Ramos (cell line): ENCODE measurements at regions not wholly inside any gene's neighbourhood (a gene's known extent, or its start where the extent isn't known, plus 50 kb on each side); places are given as distances from the start of the nearest gene placed in this dataset.

ENCODE experiments used
- in situ Hi-C: fragments of 300-500 bp; cut with MboI; formaldehyde crosslinking; loops from one replicate; pipeline ENCODE4 v1.14.3; 2022; ENCODE audit warnings: low sequenced_read_pairs; ENCODE audit not compliant: unreplicated experiment

DNA sequence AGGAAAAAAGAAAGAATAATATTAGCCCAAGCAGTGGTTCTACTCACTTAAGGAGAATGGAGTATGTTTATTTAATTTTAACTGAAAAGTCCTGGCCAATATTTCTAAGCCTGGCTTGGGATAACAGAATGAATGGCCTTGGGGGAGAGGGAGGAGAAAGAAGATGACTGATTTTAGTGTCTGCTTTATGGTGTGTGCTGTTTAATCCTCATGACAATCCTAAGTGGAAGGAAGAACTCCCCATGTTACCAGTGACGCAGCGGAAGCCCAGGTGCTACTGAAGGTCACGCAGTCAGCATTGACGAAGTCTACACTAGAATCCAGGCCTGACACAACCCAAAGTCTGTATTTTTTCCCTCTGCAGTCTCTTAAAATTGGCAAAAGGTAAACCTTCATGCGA is 50.5 kb downstream of the PALM2AKAP2 start:
- in situ Hi-C loops, result no loop called here

GRCh38 chr9:109831998-109832658 is 52.1 kb downstream of the PALM2AKAP2 start:
- in situ Hi-C loops, result no loop called here

DNA sequence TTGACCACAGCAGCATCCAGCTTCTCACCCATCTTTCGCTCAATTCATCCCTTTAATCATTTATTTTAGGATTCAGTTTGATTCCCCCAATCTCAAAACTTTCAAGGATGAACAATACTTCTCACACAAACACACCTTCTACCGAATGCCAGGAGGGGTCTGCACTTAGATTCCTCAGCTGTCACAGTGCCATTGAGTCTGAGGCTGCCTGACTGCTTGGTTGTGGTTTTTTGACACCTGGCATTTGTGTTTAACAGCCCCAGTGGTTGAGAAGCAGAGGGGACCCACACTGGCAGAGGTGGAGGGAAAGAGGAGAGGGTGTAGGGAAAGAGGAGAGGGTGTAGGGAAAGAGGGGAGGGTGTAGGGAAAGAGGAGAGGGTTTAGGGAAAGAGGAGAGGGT is 54.9 kb downstream of the PALM2AKAP2 start:
- in situ Hi-C loops, result no loop called here

DNA sequence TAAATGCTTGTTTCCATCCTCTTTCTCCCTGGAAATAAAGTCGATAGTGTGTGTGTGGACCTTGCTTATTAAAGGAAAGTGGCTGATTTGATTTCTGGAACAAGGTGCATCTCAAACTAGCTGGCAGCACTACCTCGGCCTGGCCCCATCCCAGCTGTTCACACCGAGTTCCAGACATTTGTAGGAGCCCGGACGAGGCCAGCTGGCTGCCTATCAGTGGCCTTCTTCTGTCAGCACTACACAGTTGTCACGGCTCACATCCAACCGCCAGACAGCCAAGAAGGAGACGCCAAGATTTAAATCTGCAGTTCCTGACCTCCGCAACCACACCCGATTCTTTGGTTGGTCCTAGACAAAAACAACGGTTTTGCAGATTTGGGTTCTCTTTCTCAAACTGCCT is 63.6 kb downstream of the PALM2AKAP2 start:
- in situ Hi-C loops, result no loop called here

GRCh38 chr9:109845226-109845625 is 65.2 kb downstream of the PALM2AKAP2 start:
- in situ Hi-C loops, result no loop called here

DNA sequence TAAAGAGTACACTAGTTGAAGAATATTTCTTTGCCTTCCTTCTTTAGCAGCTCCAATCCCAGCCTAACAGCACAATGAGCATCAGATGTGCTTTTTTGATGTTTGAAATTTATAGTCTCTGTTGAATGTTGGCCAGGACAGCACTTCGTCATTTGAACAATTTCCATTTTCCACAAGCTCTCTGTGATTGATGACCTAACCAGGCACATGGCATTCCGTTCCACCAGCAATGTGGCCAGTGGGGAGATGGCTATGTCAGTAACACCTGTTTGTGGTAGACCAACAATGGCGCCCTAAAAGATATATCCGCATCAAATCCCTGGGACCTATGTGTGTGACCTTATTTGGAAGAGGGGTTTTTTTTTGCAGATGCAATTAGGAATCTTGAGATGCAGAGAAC is 66.8 kb downstream of the PALM2AKAP2 start:
- in situ Hi-C loops, result no loop called here

- in situ Hi-C loops, result loop anchor here (25.0 kb wide), 1 partner anchor 735 kb away; the partner anchor contains the start of gene SVEP1
Measured at GRCh38 chr9:109852556-109852955, 72.6 kb downstream of the PALM2AKAP2 start.

- in situ Hi-C loops, result loop anchor here (25.0 kb wide), 1 partner anchor 732 kb away; the partner anchor contains the start of gene SVEP1
Measured at GRCh38 chr9:109855540-109855939, 75.5 kb downstream of the PALM2AKAP2 start.

DNA sequence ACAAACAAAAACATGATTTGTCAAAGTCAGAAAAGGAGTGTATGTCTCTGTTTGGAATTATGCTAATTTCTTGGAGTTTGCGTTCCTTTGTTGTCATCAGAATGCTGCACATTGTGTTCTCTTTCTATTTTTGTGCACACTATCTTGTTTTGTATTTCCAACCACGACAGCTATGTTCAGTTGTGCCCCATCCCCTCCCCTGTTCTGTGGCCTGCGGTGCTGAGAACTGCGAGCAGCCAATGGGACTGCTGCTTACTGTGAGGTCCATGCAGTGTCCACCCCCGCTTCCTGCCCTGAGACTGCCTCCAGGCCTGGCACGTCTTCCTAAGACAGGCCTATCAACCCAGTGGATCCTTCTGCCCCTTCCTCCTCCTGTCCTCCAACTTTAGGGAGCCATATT is 76.8 kb downstream of the PALM2AKAP2 start:
- in situ Hi-C loops, result loop anchor here (25.0 kb wide), 1 partner anchor 731 kb away; the partner anchor contains the start of gene SVEP1

DNA sequence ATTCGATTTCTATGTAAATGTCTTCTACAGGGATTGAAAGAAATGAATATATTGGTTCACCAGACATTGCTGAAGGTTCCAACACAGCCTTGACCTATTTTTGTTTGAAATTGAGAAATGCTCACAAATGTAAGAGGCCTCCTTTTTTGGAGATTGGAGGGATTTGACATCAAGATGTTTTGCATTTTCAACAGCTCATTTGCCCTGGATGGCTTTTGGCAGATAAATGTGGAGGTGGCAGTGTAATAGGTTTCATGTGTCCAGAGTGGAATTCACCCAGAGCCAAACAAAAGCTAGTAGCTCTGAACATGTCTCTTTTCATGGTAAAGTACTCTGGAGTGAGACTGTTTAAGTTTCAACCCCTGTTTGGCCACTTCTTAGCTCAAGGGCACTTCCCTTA is 77.3 kb downstream of the PALM2AKAP2 start:
- in situ Hi-C loops, result loop anchor here (25.0 kb wide), 1 partner anchor 730 kb away; the partner anchor contains the start of gene SVEP1

DNA sequence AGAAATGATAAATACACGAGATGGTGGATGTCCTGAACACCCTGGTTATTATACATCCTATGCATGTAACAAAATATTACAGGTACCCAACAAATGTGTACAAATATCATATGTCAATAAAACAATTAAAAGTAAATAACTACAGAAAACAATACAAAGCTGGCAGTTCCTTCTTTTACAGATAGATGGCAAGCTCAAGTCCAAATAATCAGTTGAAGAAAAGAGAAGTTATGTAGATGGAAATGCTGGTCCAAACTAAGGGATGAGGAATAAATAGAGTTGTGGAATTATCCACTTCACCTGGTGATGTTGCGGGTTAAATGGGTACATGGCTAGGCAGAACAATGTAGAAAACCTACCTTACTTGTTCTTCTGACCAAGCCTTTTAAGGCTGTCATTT is 79.4 kb downstream of the PALM2AKAP2 start:
- in situ Hi-C loops, result loop anchor here (25.0 kb wide), 1 partner anchor 728 kb away; the partner anchor contains the start of gene SVEP1

GRCh38 chr9:109860521-109860920 is 80.5 kb downstream of the PALM2AKAP2 start:
- in situ Hi-C loops, result loop anchor here (25.0 kb wide), 1 partner anchor 727 kb away; the partner anchor contains the start of gene SVEP1

DNA sequence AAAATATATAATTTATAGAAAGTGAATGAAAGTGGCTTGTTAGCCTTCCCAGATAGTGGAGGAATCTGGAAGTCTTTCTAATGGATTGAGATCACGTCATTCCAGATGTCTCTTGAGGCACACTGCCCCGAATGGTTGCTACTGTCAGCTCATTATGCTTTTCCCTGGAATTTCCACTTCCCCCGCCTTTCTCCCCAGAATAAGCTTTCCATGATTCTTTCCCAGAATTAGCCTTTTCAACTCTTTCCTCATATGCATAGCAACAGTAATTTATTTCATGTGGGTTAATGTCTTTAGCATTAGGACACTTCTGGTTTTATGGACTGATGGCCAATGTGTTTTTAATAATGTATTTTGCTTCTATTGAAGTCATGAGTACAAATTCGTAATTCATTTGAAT is 81.5 kb downstream of the PALM2AKAP2 start:
- in situ Hi-C loops, result loop anchor here (25.0 kb wide), 1 partner anchor 726 kb away; the partner anchor contains the start of gene SVEP1

DNA sequence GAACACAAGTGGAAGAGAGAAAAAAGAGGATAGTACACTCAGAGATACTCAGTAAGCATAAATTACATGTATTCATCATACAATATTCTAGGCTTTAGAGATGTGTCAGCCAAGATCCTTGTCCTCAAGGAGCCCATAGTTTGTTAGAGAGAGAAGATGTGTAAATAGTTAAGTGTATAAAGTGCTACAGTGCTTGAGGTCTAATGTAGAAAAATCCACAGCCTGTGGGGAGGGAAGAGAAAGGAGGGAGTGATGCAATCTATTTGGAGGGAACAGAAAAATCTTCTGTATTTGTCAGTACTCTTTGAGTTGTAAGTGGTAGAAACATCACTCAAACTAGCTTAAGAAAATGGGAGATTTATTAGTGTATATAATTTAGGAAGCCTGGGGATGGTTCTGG is 81.9 kb downstream of the PALM2AKAP2 start:
- in situ Hi-C loops, result loop anchor here (25.0 kb wide), 1 partner anchor 725 kb away; the partner anchor contains the start of gene SVEP1

GRCh38 chr9:109862452-109862851 is 82.5 kb downstream of the PALM2AKAP2 start:
- in situ Hi-C loops, result loop anchor here (25.0 kb wide), 1 partner anchor 725 kb away; the partner anchor contains the start of gene SVEP1

GRCh38 chr9:109863961-109864360 is 84.0 kb downstream of the PALM2AKAP2 start:
- in situ Hi-C loops, result loop anchor here (25.0 kb wide), 1 partner anchor 723 kb away; the partner anchor contains the start of gene SVEP1

DNA sequence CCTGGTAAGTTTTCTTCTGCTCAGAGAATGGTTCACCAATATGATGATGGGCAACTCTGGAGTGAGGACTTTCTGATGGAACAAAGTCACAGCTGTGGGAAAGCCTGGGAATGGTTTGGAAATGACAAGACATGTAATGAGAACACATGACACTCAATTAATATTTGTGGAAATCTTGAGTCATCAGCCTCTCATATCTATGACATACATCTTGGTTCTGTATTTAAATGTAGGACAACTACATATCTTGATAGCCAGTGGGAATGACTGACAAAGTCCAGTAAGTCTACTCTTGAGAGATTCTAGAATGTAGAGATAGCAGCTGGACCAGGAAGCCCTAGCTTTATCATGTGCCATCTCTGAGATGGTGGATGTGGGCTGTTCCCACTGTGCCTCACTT is 85.5 kb downstream of the PALM2AKAP2 start:
- in situ Hi-C loops, result loop anchor here (25.0 kb wide), 1 partner anchor 722 kb away; the partner anchor contains the start of gene SVEP1

- in situ Hi-C loops, result loop anchor here (25.0 kb wide), 1 partner anchor 719 kb away; the partner anchor contains the start of gene SVEP1
Measured at GRCh38 chr9:109868207-109868606, 88.2 kb downstream of the PALM2AKAP2 start.

GRCh38 chr9:109868722-109869121 is 88.7 kb downstream of the PALM2AKAP2 start:
- in situ Hi-C loops, result loop anchor here (25.0 kb wide), 1 partner anchor 719 kb away; the partner anchor contains the start of gene SVEP1

- in situ Hi-C loops, result loop anchor here (25.0 kb wide), 1 partner anchor 717 kb away; the partner anchor contains the start of gene SVEP1
Measured at GRCh38 chr9:109870365-109870764, 90.4 kb downstream of the PALM2AKAP2 start.

DNA sequence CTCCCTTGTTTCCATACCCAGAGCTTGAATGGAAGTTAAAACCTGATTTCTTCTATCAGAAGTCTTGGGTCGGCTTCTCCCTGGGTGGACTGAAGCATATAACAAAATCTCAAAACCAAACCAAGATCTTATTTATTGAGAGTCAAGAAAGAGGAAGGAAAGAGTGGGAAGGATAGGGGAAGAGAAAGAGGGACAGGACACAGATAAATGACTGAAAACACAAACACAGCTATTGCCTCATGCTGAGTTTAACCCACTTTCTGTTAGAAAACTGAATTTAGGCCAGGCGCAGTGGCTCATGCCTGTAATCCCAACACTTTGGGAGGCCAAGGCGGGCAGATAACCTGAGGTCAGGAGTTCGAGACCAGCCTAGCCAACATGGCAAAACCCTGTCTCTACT is 92.9 kb downstream of the PALM2AKAP2 start:
- in situ Hi-C loops, result loop anchor here (25.0 kb wide), 1 partner anchor 714 kb away; the partner anchor contains the start of gene SVEP1
